Stimulated activated effector memory CD8-positive, alpha-beta T cell treated with anti-CD3 and anti-CD28 coated beads, Interleukin-12 subunit alpha, Interleukin-12 subunit beta, amount 100 ng/mL, for 72 hours (primary cell): ENCODE measurements at regions not wholly inside any gene's neighbourhood (a gene's known extent, or its start where the extent isn't known, plus 50 kb on each side); places are given as distances from the start of the nearest gene placed in this dataset.

ENCODE experiments used
- ATAC-seq: fragments of 150-1000 bp; cut with Tn5 transposase; 2 replicates; pipeline ENCODE4 v1.10.0; 2021
- DNase-seq, 2 donors: peaks; one replicate each; pipeline ENCODE4 v3.0.0; 2021 to 2022; ENCODE audit warnings: low spot score in 2 of 2
- H3K27ac Mint-ChIP-seq: one replicate; pipeline ENCODE4 v1.8.0; 2022; ENCODE audit warnings: mild to moderate bottlenecking, mixed read lengths
- H3K36me3 Mint-ChIP-seq: one replicate; pipeline ENCODE4 v1.8.0; 2022; ENCODE audit warnings: mild to moderate bottlenecking, mixed read lengths
- H3K4me1 Mint-ChIP-seq: one replicate; pipeline ENCODE4 v1.8.0; 2022; ENCODE audit warnings: mixed read lengths
- H3K4me3 Mint-ChIP-seq: one replicate; pipeline ENCODE4 v1.8.0; 2022; ENCODE audit warnings: mild to moderate bottlenecking, mixed read lengths
- H3K9me3 Mint-ChIP-seq: one replicate; pipeline ENCODE4 v1.8.0; 2022; ENCODE audit warnings: mixed read lengths

GRCh38 chr3:148601766-148602685 is 95.7 kb upstream of the AGTR1 start:
- Mint-ChIP-seq H3K4me1 (no peaks in the 10 kb centered on the region), H3K27ac (no peak overlapping the region), H3K9me3 (peaks cover 5% of the 10 kb centered on the region), H3K36me3 (no peaks in the 10 kb centered on the region), H3K4me3 (no peak overlapping the region)
- no peak for DNase-seq
- no peak for ATAC-seq

DNA sequence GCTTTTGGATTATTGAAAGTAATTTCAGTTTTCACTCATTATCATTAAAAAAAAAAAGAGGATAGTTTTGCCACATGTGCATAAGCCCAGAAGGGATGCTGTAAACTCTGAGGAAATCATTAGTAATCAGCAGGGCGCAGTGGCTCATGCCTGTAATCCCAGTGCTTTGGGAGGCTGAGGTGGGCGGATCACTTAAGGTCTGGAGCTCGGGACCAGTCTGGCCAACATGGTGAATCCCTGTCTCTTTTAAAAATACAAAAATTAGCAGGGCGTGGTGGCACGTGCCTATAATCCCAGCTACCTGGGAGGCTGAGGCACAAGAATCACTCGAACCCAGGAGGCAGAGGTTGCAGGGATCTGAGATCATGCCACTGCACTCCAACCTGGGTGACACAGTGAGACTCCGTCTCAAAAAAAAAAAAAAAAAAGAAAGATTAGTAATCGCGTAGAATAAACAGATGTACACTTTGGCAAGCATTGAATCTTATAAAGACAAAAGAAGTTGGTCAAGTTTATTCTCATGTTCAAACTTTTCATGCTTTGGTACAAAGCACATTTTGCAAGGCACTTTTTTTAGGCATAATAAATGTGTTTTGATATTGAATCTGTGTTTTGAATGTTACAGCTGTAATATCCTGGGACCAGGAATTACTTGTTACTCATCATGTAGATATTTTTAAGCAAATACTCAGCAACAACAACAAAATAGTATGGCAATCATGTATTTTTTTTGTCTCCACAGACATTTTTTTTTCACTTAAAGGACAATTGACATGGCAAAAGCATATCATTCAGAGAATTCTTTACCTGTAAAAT is 93.2 kb upstream of the AGTR1 start:
- Mint-ChIP-seq H3K27ac (no peak overlapping the region), H3K4me3 (no peak overlapping the region), H3K9me3 (peaks cover 4% of the 10 kb centered on the region), H3K36me3 (no peaks in the 10 kb centered on the region), H3K4me1 (no peaks in the 10 kb centered on the region)
- ATAC-seq, result no peak
- DNase-seq, result no peak

DNA sequence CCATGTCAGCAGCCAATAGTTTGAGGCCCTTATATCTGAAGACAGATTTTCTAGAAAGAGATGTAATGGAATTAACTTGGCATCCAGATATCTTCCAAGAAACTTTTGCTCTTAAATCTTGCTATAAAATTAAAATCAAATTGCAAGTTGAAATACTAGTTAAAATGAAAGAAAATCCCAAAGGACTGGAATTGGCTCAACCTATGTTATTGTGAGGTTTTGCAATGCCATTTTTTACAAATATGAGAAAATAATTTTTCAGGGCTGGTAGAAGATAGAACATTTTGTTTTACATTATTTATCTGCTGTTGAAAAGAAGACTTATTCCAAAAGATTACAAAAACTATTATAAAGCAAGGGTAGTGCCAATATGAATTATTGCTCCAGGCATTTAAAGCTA is 92.2 kb upstream of the AGTR1 start:
- no peak overlapping the region for H3K27ac Mint-ChIP-seq
- no peaks in the 10 kb centered on the region for H3K4me1 Mint-ChIP-seq
- H3K4me3 Mint-ChIP-seq, result no peak overlapping the region
- ATAC-seq (no peak), DNase-seq (no peak)
- H3K9me3 Mint-ChIP-seq, result no peaks in the 10 kb centered on the region
- no peaks in the 10 kb centered on the region for H3K36me3 Mint-ChIP-seq

DNA sequence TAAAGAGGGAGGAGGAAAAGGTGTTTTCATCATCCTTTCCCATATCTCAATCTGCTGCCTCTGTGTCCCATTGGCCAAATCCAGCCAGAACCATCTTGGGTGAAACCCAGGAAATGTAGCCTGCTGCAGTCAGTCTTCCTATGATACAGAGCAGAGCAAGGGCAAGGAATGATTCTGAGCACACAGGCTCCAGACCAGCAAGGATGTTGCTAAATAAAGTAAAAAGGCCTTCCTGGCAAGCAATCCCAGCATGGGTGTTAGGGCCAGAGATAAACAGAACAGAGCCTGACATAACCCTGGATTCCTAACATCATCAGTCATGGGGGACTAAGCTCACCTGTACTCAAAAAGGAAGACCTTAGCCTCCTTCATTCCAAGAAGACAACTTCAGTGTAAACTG is 90.7 kb upstream of the AGTR1 start:
- no peak overlapping the region for H3K27ac Mint-ChIP-seq

GRCh38 chr3:148607491-148607890 is 90.2 kb upstream of the AGTR1 start:
- Mint-ChIP-seq H3K9me3 (no peaks in the 10 kb centered on the region), H3K4me1 (no peaks in the 10 kb centered on the region), H3K36me3 (no peaks in the 10 kb centered on the region), H3K4me3 (no peak overlapping the region), H3K27ac (no peak overlapping the region)
- ATAC-seq (no peak), DNase-seq (no peak)

More for the DNA sequence above, 90.7 kb upstream of the AGTR1 start:
- Mint-ChIP-seq H3K9me3 (no peaks in the 10 kb centered on the region), H3K36me3 (no peaks in the 10 kb centered on the region), H3K4me3 (no peak overlapping the region), H3K4me1 (no peaks in the 10 kb centered on the region)
- no peak for DNase-seq
- ATAC-seq, result no peak

- no peak for ATAC-seq
- H3K4me3 Mint-ChIP-seq, result no peak overlapping the region
- no peaks in the 10 kb centered on the region for H3K9me3 Mint-ChIP-seq
- no peak overlapping the region for H3K27ac Mint-ChIP-seq
- no peak for DNase-seq
- H3K4me1 Mint-ChIP-seq, result no peaks in the 10 kb centered on the region
- no peaks in the 10 kb centered on the region for H3K36me3 Mint-ChIP-seq
Observed at GRCh38 chr3:148612278-148612677, 85.4 kb upstream of the AGTR1 start.

GRCh38 chr3:148615382-148615781 is 82.3 kb upstream of the AGTR1 start:
- H3K4me3 Mint-ChIP-seq, result no peak overlapping the region
- DNase-seq, result no peak
- no peak for ATAC-seq
- no peaks in the 10 kb centered on the region for H3K36me3 Mint-ChIP-seq
- no peaks in the 10 kb centered on the region for H3K9me3 Mint-ChIP-seq
- no peaks in the 10 kb centered on the region for H3K4me1 Mint-ChIP-seq
- H3K27ac Mint-ChIP-seq, result no peak overlapping the region

DNA sequence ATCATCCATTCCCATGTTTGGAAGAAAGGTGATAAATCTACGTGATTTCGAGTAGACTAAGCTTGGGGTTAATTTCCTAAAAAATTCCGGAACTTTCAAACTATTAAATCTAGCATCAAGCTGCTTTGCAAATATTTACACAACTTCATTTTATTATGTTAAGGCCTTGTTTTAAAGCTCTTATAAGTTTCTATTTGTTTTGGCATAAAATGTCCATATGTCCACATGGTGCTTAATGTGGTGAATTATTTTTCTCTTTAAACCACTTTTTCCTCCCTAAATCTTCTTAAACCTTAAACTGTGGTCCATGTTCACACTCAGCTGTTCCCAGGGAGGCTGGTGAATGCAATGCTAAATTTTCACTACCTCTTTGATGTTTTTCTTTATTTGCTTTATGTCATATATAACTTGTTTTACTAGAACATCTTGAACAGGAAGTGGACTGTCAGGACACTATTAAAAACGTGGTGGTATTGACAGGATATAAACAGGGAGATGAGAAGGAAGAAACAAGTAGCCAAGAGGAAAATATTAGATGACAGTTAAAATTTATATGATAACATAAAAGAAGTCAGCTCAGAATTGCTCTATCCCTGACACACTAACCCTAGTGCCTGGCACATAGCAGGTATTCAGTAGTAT is 72.5 kb upstream of the AGTR1 start:
- no peak for ATAC-seq
- no peak overlapping the region for H3K4me3 Mint-ChIP-seq
- no peak for DNase-seq
- no peaks in the 10 kb centered on the region for H3K36me3 Mint-ChIP-seq
- H3K27ac Mint-ChIP-seq, result no peak overlapping the region
- peaks cover 4% of the 10 kb centered on the region for H3K9me3 Mint-ChIP-seq
- H3K4me1 Mint-ChIP-seq, result no peaks in the 10 kb centered on the region

DNA sequence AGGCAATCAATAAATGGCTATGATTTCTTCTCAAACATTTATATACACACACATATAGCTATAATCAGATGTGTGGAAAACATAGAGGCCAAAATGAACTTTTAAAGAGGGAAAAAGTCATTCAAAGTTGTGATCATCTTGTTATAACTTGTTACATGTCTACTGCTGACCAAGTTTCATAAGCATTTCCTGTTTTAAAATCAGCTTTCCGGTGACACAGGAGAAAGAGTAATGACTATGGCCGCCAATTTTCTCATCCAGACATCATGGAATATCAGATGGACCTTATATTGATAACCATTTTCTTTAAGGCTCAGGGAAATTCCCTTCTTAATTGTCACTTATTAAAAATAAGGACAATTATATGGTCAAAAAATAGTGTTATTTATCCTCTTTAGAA is 71.7 kb upstream of the AGTR1 start:
- Mint-ChIP-seq H3K27ac (no peak overlapping the region), H3K4me1 (no peaks in the 10 kb centered on the region), H3K36me3 (no peaks in the 10 kb centered on the region), H3K4me3 (no peak overlapping the region), H3K9me3 (peaks cover 4% of the 10 kb centered on the region)
- DNase-seq (no peak), ATAC-seq (no peak)

GRCh38 chr3:148629006-148629405 is 68.7 kb upstream of the AGTR1 start:
- no peaks in the 10 kb centered on the region for H3K36me3 Mint-ChIP-seq
- peaks cover 21% of the 10 kb centered on the region for H3K9me3 Mint-ChIP-seq
- ATAC-seq, result no peak
- H3K27ac Mint-ChIP-seq, result no peak overlapping the region
- DNase-seq, result no peak
- H3K4me1 Mint-ChIP-seq, result no peaks in the 10 kb centered on the region
- no peak overlapping the region for H3K4me3 Mint-ChIP-seq

- ATAC-seq, result no peak
- Mint-ChIP-seq H3K9me3 (peaks cover 27% of the 10 kb centered on the region), H3K27ac (no peak overlapping the region)
Observed at GRCh38 chr3:148631124-148631903, 66.4 kb upstream of the AGTR1 start.

GRCh38 chr3:148641722-148642121 is 56.0 kb upstream of the AGTR1 start:
- Mint-ChIP-seq H3K36me3 (no peaks in the 10 kb centered on the region), H3K9me3 (no peaks in the 10 kb centered on the region), H3K27ac (no peak overlapping the region), H3K4me1 (no peaks in the 10 kb centered on the region), H3K4me3 (no peak overlapping the region)
- DNase-seq, result no peak
- ATAC-seq, result no peak

More at GRCh38 chr3:148631124-148631903, 66.4 kb upstream of the AGTR1 start:
- DNase-seq, result no peak
- no peaks in the 10 kb centered on the region for H3K4me1 Mint-ChIP-seq
- no peaks in the 10 kb centered on the region for H3K36me3 Mint-ChIP-seq
- no peak overlapping the region for H3K4me3 Mint-ChIP-seq

GRCh38 chr3:148642214-148642613 is 55.5 kb upstream of the AGTR1 start:
- H3K4me3 Mint-ChIP-seq, result no peak overlapping the region
- H3K4me1 Mint-ChIP-seq, result no peaks in the 10 kb centered on the region
- no peaks in the 10 kb centered on the region for H3K9me3 Mint-ChIP-seq
- no peak for DNase-seq
- ATAC-seq, result no peak
- H3K27ac Mint-ChIP-seq, result no peak overlapping the region
- no peaks in the 10 kb centered on the region for H3K36me3 Mint-ChIP-seq

DNA sequence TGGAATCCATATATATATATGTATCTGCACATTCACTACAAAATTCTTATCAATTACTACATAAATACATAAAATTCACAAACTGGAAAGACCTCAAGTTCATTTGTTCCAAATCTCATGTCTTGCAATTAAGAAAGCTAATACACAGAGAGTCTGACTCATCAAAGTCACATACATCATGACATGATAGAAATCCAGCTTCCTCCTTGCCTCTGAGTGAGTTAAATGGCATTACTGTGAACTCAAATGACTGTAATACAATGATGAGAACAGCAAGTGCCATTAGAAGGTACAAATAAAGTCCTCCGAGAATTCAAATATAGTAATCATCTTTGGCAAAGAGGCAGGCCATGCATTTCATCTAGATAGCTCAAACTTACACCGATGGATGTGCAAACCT is 55.1 kb upstream of the AGTR1 start:
- ATAC-seq (no peak), DNase-seq (no peak)

DNA sequence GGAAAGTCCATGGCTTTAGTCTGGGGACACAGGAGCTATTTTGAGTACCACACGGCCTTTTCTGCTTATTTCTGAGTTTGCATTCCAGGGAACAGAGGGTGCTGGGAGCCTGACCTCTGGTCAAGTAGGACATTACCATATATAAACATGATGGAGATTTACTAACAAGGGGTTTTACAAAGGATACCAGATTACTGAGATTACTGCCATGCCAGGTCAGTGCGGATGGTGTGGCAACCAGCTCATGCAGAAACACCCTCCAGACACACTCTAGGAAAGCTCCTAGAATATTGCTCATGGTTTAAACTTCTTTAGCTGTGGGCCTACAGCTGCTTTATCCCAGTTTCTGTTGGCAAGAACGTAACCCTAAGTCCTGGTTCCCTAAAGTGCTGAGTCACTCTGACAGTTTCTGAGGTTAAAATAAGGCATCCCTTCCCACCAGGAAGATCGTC is 54.3 kb upstream of the AGTR1 start:
- H3K4me1 Mint-ChIP-seq, result no peaks in the 10 kb centered on the region
- H3K27ac Mint-ChIP-seq, result no peak overlapping the region
- DNase-seq, result no peak
- H3K4me3 Mint-ChIP-seq, result no peak overlapping the region
- no peak for ATAC-seq
- H3K9me3 Mint-ChIP-seq, result no peaks in the 10 kb centered on the region
- H3K36me3 Mint-ChIP-seq, result no peaks in the 10 kb centered on the region

More for the DNA sequence above, 55.1 kb upstream of the AGTR1 start:
- Mint-ChIP-seq H3K4me3 (no peak overlapping the region), H3K36me3 (no peaks in the 10 kb centered on the region), H3K4me1 (no peaks in the 10 kb centered on the region), H3K9me3 (no peaks in the 10 kb centered on the region), H3K27ac (no peak overlapping the region)
